ENCODE measurements at regions not wholly inside any gene's neighbourhood (a gene's known extent, or its start where the extent isn't known, plus 50 kb on each side); places are given as distances from the start of the nearest gene placed in this dataset.

- TF ChIP-seq MED13 (CRISPR knock-in tag; IDR thresholded peaks at IDR 0.05) (no peak), KMT2B (CRISPR knock-in tag; IDR thresholded peaks at IDR 0.05) (no peak), REL (CRISPR knock-in tag; conservative IDR thresholded peaks at IDR 0.05) (no peak), ZNF180 (CRISPR knock-in tag; IDR thresholded peaks at IDR 0.05; ENCODE audit: borderline replicate concordance, low read depth) (no peak), ZC3H4 (CRISPR knock-in tag; IDR thresholded peaks at IDR 0.05; ENCODE audit: borderline replicate concordance) (no peak), KMT2A (CRISPR knock-in tag; IDR thresholded peaks at IDR 0.05) (no peak), GMEB2 (CRISPR knock-in tag; IDR thresholded peaks at IDR 0.05; ENCODE audit: low read depth) (no peak), IRF2 (CRISPR knock-in tag; IDR thresholded peaks at IDR 0.05) (peak; percentile 20; the same call in 1 of the 2 replicates), RFXANK (CRISPR knock-in tag; IDR thresholded peaks at IDR 0.05) (no peak), ZNF652 (CRISPR knock-in tag; IDR thresholded peaks at IDR 0.05; ENCODE audit: borderline replicate concordance, low read depth) (no peak), HMGA1 (CRISPR knock-in tag; conservative IDR thresholded peaks at IDR 0.05) (no peak), RXRB (CRISPR knock-in tag; IDR thresholded peaks at IDR 0.05; ENCODE audit: borderline replicate concordance) (peak; percentile 60; the same call in 1 of the 2 replicates), HOMEZ (CRISPR knock-in tag; IDR thresholded peaks at IDR 0.05; ENCODE audit: low read depth) (peak; percentile 42; the same call in 1 of the 2 replicates), HNF1B (CRISPR knock-in tag; IDR thresholded peaks at IDR 0.05) (no peak), KAT7 (CRISPR knock-in tag; IDR thresholded peaks at IDR 0.05; ENCODE audit: borderline replicate concordance) (no peak), DPF2 (CRISPR knock-in tag; IDR thresholded peaks at IDR 0.05; ENCODE audit: borderline replicate concordance, low read depth) (no peak), ELF4 (CRISPR knock-in tag; IDR thresholded peaks at IDR 0.05; ENCODE audit: borderline replicate concordance) (no peak), MXD4 (CRISPR knock-in tag; IDR thresholded peaks at IDR 0.05) (no peak), ZNF607 (CRISPR knock-in tag; IDR thresholded peaks at IDR 0.05; ENCODE audit: borderline replicate concordance) (no peak), TCF7 (IDR thresholded peaks at IDR 0.05; ENCODE audit: low read depth) (no peak), ZNF547 (CRISPR knock-in tag; IDR thresholded peaks at IDR 0.05) (no peak), U2AF1 (optimal IDR thresholded peaks at IDR 0.05; ENCODE audit: low read depth, low read length) (no peak), ZNF737 (CRISPR knock-in tag; IDR thresholded peaks at IDR 0.05; ENCODE audit: borderline replicate concordance) (no peak), SRSF9 (IDR thresholded peaks at IDR 0.05; ENCODE audit: borderline replicate concordance, insufficient read depth, low read depth, low read length, poor library complexity, severe bottlenecking) (no peak), ATF4 (CRISPR knock-in tag; IDR thresholded peaks at IDR 0.05) (peak in 1 of 2 experiments; percentile 67; a peak in 1 of 4 replicates)
These were observed 112.9 kb downstream of the LMO3 start (continued) for GRCh38 chr12:16492820-16493797.

All from HepG2 (cell line).